ENCODE measurements at regions not wholly inside any gene's neighbourhood (a gene's known extent, or its start where the extent isn't known, plus 50 kb on each side); places are given as distances from the start of the nearest gene placed in this dataset.

- intact Hi-C loops (cut with micrococcal nuclease), result no loop called here
- ATAC-seq (no peak), DNase-seq (no peak)
These were observed 421.7 kb downstream of the CDK5RAP2 start for GRCh38 chr9:120158221-120158620.

GRCh38 chr9:120156376-120156775, 423.6 kb downstream of the CDK5RAP2 start:
- Mint-ChIP-seq H3K27ac (no peak overlapping the region), H3K27me3 (no peaks in the 10 kb centered on the region), H3K36me3 (ENCODE audit: low read depth) (no peaks in the 10 kb centered on the region), H3K4me1 (ENCODE audit: low read depth) (no peaks in the 10 kb centered on the region), H3K9me3 (no peaks in the 10 kb centered on the region), H3K4me3 (no peak overlapping the region)
- TF ChIP-seq CTCF (IDR thresholded peaks at IDR 0.05), result no peak
- intact Hi-C loops (cut with micrococcal nuclease), result no loop called here
- DNase-seq (no peak), ATAC-seq (no peak)
- ChIA-PET CTCF (no interaction called here), POLR2A (no interaction called here)

More at GRCh38 chr9:120158221-120158620, 421.7 kb downstream of the CDK5RAP2 start:
- Mint-ChIP-seq H3K36me3 (ENCODE audit: low read depth) (no peaks in the 10 kb centered on the region), H3K4me1 (ENCODE audit: low read depth) (no peaks in the 10 kb centered on the region), H3K27me3 (no peaks in the 10 kb centered on the region), H3K27ac (no peak overlapping the region), H3K9me3 (no peaks in the 10 kb centered on the region), H3K4me3 (no peak overlapping the region)
- no peak for TF ChIP-seq CTCF (IDR thresholded peaks at IDR 0.05)
- POLR2A ChIA-PET, result no interaction called here
- CTCF ChIA-PET, result no interaction called here

GRCh38 chr9:120153258-120153657, 426.7 kb downstream of the CDK5RAP2 start:
- intact Hi-C loops (cut with micrococcal nuclease), result no loop called here

GRCh38 chr9:120152295-120152694, 427.7 kb downstream of the CDK5RAP2 start:
- H3K4me1 Mint-ChIP-seq (ENCODE audit: low read depth), result no peaks in the 10 kb centered on the region
- H3K36me3 Mint-ChIP-seq (ENCODE audit: low read depth), result no peaks in the 10 kb centered on the region
- ATAC-seq (no peak), DNase-seq (no peak)
- no peak overlapping the region for H3K27ac Mint-ChIP-seq
- ChIA-PET CTCF (no interaction called here), POLR2A (no interaction called here)
- TF ChIP-seq CTCF (IDR thresholded peaks at IDR 0.05), result no peak
- H3K27me3 Mint-ChIP-seq, result no peaks in the 10 kb centered on the region
- no peaks in the 10 kb centered on the region for H3K9me3 Mint-ChIP-seq
- intact Hi-C loops (cut with micrococcal nuclease), result no loop called here
- H3K4me3 Mint-ChIP-seq, result no peak overlapping the region

More at GRCh38 chr9:120153258-120153657, 426.7 kb downstream of the CDK5RAP2 start:
- no peak for TF ChIP-seq CTCF (IDR thresholded peaks at IDR 0.05)
- no peak overlapping the region for H3K4me3 Mint-ChIP-seq
- H3K9me3 Mint-ChIP-seq, result no peaks in the 10 kb centered on the region
- no peaks in the 10 kb centered on the region for H3K27me3 Mint-ChIP-seq
- CTCF ChIA-PET, result interaction anchor here (0.6 kb wide), 1 partner anchor 184 kb away, joined by 3 read pairs; no protein-coding TSS in a partner anchor
- POLR2A ChIA-PET, result no interaction called here
- H3K4me1 Mint-ChIP-seq (ENCODE audit: low read depth), result no peaks in the 10 kb centered on the region
- H3K27ac Mint-ChIP-seq, result no peak overlapping the region
- DNase-seq (no peak), ATAC-seq (no peak)
- H3K36me3 Mint-ChIP-seq (ENCODE audit: low read depth), result no peaks in the 10 kb centered on the region

GRCh38 chr9:120151806-120152205, 428.2 kb downstream of the CDK5RAP2 start:
- no peak for TF ChIP-seq CTCF (IDR thresholded peaks at IDR 0.05)
- H3K27ac Mint-ChIP-seq, result no peak overlapping the region
- no peak overlapping the region for H3K4me3 Mint-ChIP-seq
- DNase-seq (no peak), ATAC-seq (no peak)
- H3K27me3 Mint-ChIP-seq, result no peaks in the 10 kb centered on the region
- ChIA-PET CTCF (no interaction called here), POLR2A (no interaction called here)
- H3K9me3 Mint-ChIP-seq, result no peaks in the 10 kb centered on the region
- intact Hi-C loops (cut with micrococcal nuclease), result no loop called here
- no peaks in the 10 kb centered on the region for H3K4me1 Mint-ChIP-seq (ENCODE audit: low read depth)
- H3K36me3 Mint-ChIP-seq (ENCODE audit: low read depth), result no peaks in the 10 kb centered on the region

All from activated CD8-positive, alpha-beta T cell treated with anti-CD3 and anti-CD28 coated beads for 36 hours (primary cell).